Panc1 (cell line): ENCODE measurements at regions not wholly inside any gene's neighbourhood (a gene's known extent, or its start where the extent isn't known, plus 50 kb on each side); places are given as distances from the start of the nearest gene placed in this dataset.

ENCODE experiments used
- ATAC-seq: fragments of 200-7000 bp; cut with Tn5 transposase; 2 replicates; pipeline ENCODE4 v1.9.1; 2020; ENCODE audit warnings: mild to moderate bottlenecking, moderate library complexity
- BruUV-seq: library from RNA; stranded (reverse); fragments of 400-500 nt; replicated peaks from 2 replicates; lab custom pipeline; 2021; lab: Mats Ljungman, UMichigan
- CTCF ChIA-PET: fragments of 300-600 bp; sonication (Branson Sonifier 250); formaldehyde crosslinking; loops from one replicate; lab custom pipeline; 2022; ENCODE audit warnings: antibody characterized with exemption; lab: Charles Lee
- POLR2A ChIA-PET: fragments of 300-600 bp; sonication (Branson Sonifier 250); formaldehyde crosslinking; loops from one replicate; lab custom pipeline; 2022; ENCODE audit warnings: antibody characterized with exemption; lab: Charles Lee
- DNase-seq: peaks from one replicate; pipeline ENCODE4 v3.0.0-alpha.2; 2010; ENCODE audit warnings: low read depth, low spot score
- H3K27ac ChIP-seq: 2 replicates; pipeline ENCODE4 v1.5.1; 2011; ENCODE audit warnings: mild to moderate bottlenecking, low read length, inconsistent platforms
- H3K27me3 ChIP-seq: fragments of 200-500 bp; sonication (Bioruptor generic); 2 replicates; pipeline ENCODE4 v1.6.0; 2014; ENCODE audit warnings: low read length, inconsistent platforms; ENCODE audit not compliant: control insufficient read depth, insufficient read depth
- H3K36me3 ChIP-seq: fragments of 200-500 bp; sonication (Bioruptor generic); 2 replicates; pipeline ENCODE4 v1.5.1; 2014; ENCODE audit warnings: inconsistent platforms, mild to moderate bottlenecking, low read length, moderate library complexity; ENCODE audit not compliant: control insufficient read depth, insufficient read depth
- H3K4me1 ChIP-seq: 2 replicates; pipeline ENCODE4 v1.5.1; 2011; ENCODE audit warnings: inconsistent platforms, mild to moderate bottlenecking, low read length, moderate library complexity; ENCODE audit not compliant: control insufficient read depth, insufficient read depth
- H3K4me3 ChIP-seq, 2 experiments: 2 replicates each; pipeline ENCODE4 v1.5.1; 2011 to 2012; ENCODE audit warnings: low read depth in 2 of 2, low read length in 2 of 2, mild to moderate bottlenecking in 2 of 2, inconsistent platforms in 1 of 2, moderate library complexity in 1 of 2
- H3K9me3 ChIP-seq: fragments of 200-500 bp; sonication (Bioruptor generic); 2 replicates; pipeline ENCODE4 v1.5.1; 2014; ENCODE audit warnings: low read depth, mild to moderate bottlenecking, inconsistent platforms, low read length, moderate library complexity; ENCODE audit not compliant: control insufficient read depth, insufficient read depth
- CTCF ChIP-seq: fragments of 450-650 bp; IDR thresholded peaks from 2 replicates; pipeline ENCODE4 v1.5.1; 2017; ENCODE audit warnings: mild to moderate bottlenecking
- POLR2AphosphoS5 ChIP-seq: IDR thresholded peaks from 2 replicates; pipeline ENCODE4 v1.6.1; 2012; ENCODE audit warnings: mild to moderate bottlenecking, low read depth, low read length, moderate library complexity
- REST ChIP-seq, 2 experiments: IDR thresholded peaks; 2 replicates each; pipeline ENCODE4 v1.6.1; 2011 to 2012; ENCODE audit warnings: low read depth in 2 of 2, control low read depth in 1 of 2, low read length in 1 of 2, mild to moderate bottlenecking in 1 of 2, moderate library complexity in 1 of 2; ENCODE audit not compliant: insufficient read depth in 1 of 2
- SIN3A ChIP-seq: IDR thresholded peaks from 2 replicates; pipeline ENCODE4 v1.6.1; 2012; ENCODE audit warnings: low read depth, mild to moderate bottlenecking, low read length, moderate library complexity, borderline replicate concordance; ENCODE audit not compliant: insufficient read depth
- TCF7L2 ChIP-seq: IDR thresholded peaks from 2 replicates; pipeline ENCODE4 v1.6.1; 2011; ENCODE audit warnings: mild to moderate bottlenecking, low read depth, low read length, inconsistent platforms
- in situ Hi-C: cut with HindIII; loops from 2 replicates; pipeline ENCODE4 v1.10.0; 2016; ENCODE audit warnings: low sequenced_read_pairs, low pct_unique_long_range_greater_than_20kb
- intact Hi-C: fragments of 100-400 bp; cut with micrococcal nuclease; formaldehyde crosslinking; loops from one replicate; pipeline ENCODE4 v1.10.0; 2022; ENCODE audit not compliant: unreplicated experiment

GRCh38 chr14:105776924-105777323 lies 250.5 kb downstream of the TMEM121 start:
- Histone ChIP-seq H3K27ac (no peak overlapping the region), H3K4me3 (no peak overlapping the region), H3K36me3 (no peaks in the 10 kb centered on the region), H3K9me3 (no peaks in the 10 kb centered on the region), H3K27me3 (no peaks in the 10 kb centered on the region; the same call in 1 of the 2 replicates), H3K4me1 (no peaks in the 10 kb centered on the region)
- no peak for ATAC-seq
- ChIA-PET CTCF (no interaction called here), POLR2A (no interaction called here)
- intact Hi-C loops, result no loop called here
- in situ Hi-C loops, result no loop called here
- BruUV-seq, result no TSS peak
- DNase-seq, result no peak
- TF ChIP-seq POLR2AphosphoS5 (no peak), REST (IDR thresholded peaks at IDR 0.05; ENCODE audit: insufficient read depth in 1 of 2, low read depth in 2 of 2, low read length in 1 of 2) (no peak), CTCF (no peak), SIN3A (no peak), TCF7L2 (no peak)

GRCh38 chr14:105783707-105784106 lies 257.3 kb downstream of the TMEM121 start:
- Histone ChIP-seq H3K4me1 (no peaks in the 10 kb centered on the region), H3K4me3 (no peak overlapping the region), H3K9me3 (no peaks in the 10 kb centered on the region), H3K36me3 (no peaks in the 10 kb centered on the region), H3K27ac (no peak overlapping the region), H3K27me3 (no peaks in the 10 kb centered on the region; the same call in 1 of the 2 replicates)
- in situ Hi-C loops, result no loop called here
- CTCF ChIA-PET, result no interaction called here
- POLR2A ChIA-PET, result no interaction called here
- ATAC-seq (no peak), DNase-seq (no peak)
- no peak for TF ChIP-seq POLR2AphosphoS5
- BruUV-seq, result no TSS peak
- intact Hi-C loops, result no loop called here

- BruUV-seq, result no TSS peak
- intact Hi-C loops, result no loop called here
- no peaks in the 10 kb centered on the region for H3K9me3 ChIP-seq
- ATAC-seq, result no peak
- no peaks in the 10 kb centered on the region for H3K36me3 ChIP-seq
- no peak for DNase-seq
- in situ Hi-C loops, result no loop called here
- ChIA-PET CTCF (no interaction called here), POLR2A (no interaction called here)
- TF ChIP-seq POLR2AphosphoS5 (no peak), TCF7L2 (no peak), SIN3A (no peak)
- no peaks in the 10 kb centered on the region; the same call in 1 of the 2 replicates for H3K27me3 ChIP-seq
- H3K4me1 ChIP-seq, result no peaks in the 10 kb centered on the region
- H3K4me3 ChIP-seq, result no peak overlapping the region
- no peak overlapping the region for H3K27ac ChIP-seq
These were observed 267.5 kb downstream of the TMEM121 start for GRCh38 chr14:105793836-105794235.
